ENCODE measurements at regions not wholly inside any gene's neighbourhood (a gene's known extent, or its start where the extent isn't known, plus 50 kb on each side); places are given as distances from the start of the nearest gene placed in this dataset.
"Not testable (repeated sequence)": the region's sequence is repeated elsewhere in the genome, so short reads cannot be mapped to it uniquely, and the experiment has no call there.

GRCh38 chr2:22185251-22185650 lies 1061.5 kb downstream of the TDRD15 start:
- DNase-seq, result no peak

- not testable (repeated sequence) for DNase-seq
These were observed 1062.6 kb downstream of the TDRD15 start for GRCh38 chr2:22186261-22186828.

GRCh38 chr2:22189893-22190480 lies 1066.2 kb downstream of the TDRD15 start:
- no peak for DNase-seq

DNA sequence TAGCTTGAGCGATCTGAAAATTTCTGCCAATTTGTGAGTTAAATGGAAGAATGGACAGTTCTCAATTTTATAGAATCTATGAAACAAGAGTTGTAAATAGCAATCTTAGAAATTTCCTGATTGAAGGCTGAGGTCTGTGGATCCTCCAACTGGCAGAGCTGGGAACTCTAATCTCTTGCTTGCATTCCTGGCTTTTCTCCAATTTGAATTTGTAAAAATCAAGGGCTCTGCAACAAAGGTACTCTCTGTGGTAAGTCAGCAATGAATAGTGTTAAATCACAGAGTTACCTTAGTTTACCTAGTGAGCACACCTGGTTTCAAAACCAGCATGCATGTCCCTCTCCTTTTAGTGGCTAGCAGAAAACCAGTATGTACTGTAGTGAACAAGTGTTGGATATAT lies 1070.5 kb downstream of the TDRD15 start:
- DNase-seq, result no peak

GRCh38 chr2:22196806-22197205 lies 1073.0 kb downstream of the TDRD15 start:
- no peak for DNase-seq

GRCh38 chr2:22198381-22199283 lies 1074.9 kb downstream of the TDRD15 start:
- no peak for DNase-seq

GRCh38 chr2:22199994-22200393 lies 1076.2 kb downstream of the TDRD15 start:
- no peak for DNase-seq

- DNase-seq, result no peak
These were observed 1085.8 kb downstream of the TDRD15 start for GRCh38 chr2:22209545-22209944.

DNA sequence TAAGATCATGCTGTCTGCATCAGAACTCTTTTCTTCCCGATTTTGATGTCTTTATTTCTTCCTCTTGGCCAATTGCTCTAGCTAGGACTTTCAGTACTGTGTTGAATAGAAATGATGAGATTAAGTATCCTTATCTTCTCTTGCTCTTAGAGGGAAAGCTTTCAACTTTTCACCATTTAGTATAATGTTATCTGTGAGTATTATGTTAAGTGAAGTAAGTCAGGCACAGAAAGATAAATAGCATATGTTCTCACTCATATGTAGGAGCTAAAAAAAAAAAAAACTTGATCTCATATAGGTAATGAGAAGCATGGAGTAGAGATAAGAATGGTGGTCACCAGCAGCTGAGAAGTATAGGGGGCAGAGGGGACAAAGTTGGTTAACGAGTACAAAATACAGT lies 1089.5 kb downstream of the TDRD15 start:
- DNase-seq, result no peak

DNA sequence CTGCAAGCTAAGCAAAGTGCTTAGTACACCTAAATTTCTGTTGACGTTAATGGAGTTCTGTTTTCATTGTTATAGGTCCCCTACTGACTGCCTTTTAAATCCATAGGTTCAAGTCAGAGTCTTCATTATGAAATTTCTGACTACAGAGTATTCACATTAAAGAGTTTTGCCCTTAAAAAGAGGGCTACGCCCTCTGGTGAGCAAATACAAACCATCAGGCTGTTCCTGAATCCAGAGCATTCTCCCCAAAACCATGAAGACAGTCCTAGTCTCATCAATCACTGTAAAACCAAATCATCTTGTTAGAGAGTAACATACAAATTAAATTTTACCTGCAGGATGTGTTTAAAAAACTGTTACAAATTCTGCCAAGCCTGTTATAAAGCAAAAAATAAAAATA lies 1091.7 kb downstream of the TDRD15 start:
- DNase-seq, result no peak

- DNase-seq, result no peak
These were observed 1094.1 kb downstream of the TDRD15 start for GRCh38 chr2:22217881-22218280.

DNA sequence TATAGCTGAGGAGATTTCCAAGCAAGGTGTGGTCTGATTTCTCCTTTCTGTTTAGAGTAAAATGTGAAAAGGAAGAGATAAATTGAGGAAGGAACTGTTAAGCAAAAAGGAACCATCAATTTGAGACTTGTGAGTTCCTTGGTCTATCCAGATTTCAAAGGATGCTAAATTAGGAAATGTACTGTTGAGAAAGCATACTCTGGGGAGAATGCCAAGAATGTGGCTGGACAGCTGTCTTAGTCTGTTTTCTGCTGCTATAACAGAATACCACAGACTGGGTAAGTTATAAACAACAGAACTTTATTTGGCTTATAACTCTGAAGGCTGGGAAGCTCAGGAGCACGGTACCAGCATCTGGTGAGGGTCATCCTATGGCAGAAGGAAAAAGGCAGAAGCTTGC lies 1097.2 kb downstream of the TDRD15 start:
- no peak for DNase-seq

DNA sequence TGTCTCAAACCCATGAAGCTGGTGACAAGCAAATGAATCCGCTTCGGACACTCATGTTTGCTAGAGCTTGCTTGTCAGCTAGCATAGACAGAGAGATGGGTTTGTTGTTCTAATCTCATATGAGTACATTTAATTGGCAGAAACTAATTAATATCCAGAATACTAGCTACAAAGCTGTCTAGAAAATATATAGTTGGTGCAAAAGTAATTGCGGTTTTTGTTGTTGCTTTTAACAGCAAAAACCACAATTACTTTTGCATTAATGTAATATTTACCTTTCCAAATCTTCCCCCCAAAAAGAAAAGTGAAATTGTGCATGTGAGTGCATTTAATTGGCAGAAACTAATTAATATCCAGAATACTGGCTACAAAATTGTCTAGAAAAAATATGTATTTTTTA lies 1115.2 kb downstream of the TDRD15 start:
- no peak for DNase-seq

DNA sequence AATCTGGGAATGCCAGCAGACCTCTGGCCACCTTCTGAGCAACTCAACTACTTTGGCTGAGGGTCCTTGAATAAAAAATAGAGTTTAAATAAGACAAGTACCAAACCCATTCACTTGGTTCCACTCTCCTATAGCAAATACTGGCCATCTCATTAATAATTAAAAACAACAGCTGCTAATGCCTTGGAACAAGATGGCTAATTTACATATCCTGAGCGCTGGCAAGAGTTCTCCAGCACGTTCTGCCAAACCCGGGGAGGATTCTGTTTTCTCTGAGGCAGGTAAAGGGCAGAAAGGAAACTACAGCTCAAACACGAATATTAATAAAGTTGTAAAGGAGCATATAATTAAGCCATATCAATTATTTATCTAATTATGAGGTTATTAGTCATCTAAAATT lies 1123.7 kb downstream of the TDRD15 start:
- DNase-seq, result no peak

- no peak for DNase-seq
These were observed 1125.1 kb downstream of the TDRD15 start for GRCh38 chr2:22248851-22249250.

DNA sequence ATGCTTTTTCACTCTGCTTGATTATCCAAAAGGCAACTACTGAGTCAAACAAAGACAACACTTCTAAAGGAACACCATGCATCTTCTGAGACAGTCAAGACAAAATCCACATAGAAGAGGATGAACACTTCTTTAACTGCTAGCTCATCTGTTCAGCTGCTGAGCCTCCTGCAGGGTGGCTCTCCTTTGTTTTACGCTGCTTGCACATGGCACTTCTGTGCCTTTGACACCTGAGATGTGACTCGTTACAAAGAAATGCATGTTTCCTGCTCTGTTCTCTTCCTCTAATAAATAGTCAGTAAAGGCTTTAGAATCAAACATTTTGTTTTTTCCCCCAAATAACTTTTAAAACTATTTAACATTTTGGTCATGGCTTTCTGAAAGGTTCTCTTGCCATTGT lies 1129.4 kb downstream of the TDRD15 start:
- no peak for DNase-seq

DNA sequence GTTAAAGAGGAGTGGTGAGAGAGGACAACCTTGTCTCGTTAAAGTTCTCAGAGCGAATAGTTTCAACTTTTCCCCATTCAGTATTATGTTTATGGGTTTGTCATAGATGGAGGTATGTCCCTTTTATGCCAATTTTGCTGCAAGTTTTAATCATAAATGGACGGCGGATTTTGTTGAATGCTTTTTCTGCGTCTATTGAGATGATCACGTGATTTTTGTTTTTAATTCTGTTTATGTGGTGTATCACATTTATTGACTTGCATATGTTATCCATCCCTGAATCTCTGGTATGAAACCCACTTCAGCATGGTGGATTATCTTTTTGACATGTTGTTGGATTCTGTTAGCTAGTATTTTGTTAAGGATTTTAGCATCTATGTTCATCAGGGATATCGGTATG lies 1123.8 kb upstream of the KLHL29 start:
- DNase-seq, result no peak

- no peak for DNase-seq
These were observed 1114.6 kb upstream of the KLHL29 start for GRCh38 chr2:22270341-22270740.

DNA sequence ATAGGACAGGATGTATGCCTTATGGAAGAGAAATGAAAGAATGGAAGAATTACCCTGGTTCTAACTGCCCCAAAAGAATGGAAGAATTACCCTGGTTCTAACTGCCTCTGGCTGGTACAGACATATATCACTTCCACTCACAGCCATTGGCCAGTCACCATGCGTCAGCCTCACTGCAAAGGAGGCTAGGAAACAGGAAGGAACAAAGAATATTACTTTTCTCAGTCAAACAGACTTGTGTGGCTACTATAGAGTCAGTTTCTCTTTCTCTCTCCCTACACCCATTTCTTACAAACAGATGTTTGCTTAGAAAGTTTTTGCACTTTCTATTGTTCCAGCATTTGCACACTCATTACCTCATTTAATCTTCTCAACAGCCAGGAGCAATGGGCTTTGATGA lies 1111.1 kb upstream of the KLHL29 start:
- no peak for DNase-seq

DNA sequence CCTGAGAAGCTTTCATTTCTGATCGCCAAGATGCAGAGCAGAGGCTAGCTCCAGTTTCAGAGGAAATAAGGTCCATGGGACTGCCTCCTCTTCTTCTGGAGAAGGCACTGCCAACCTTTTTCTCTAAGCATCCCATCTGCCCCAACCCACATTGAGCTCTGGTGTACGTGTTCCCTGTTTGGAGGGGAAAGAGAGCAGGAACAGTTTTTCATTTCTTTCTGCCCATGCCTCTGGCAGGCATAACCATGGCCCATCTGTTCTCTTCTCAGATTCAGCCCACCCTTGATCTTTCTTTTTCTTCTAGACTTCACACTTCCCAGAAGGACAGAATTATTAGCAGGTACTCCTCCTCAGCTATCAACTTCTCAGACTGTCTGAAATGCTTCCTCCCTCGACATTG lies 1110.3 kb upstream of the KLHL29 start:
- DNase-seq, result no peak

GRCh38 chr2:22276696-22277095 lies 1108.3 kb upstream of the KLHL29 start:
- DNase-seq, result no peak

- no peak for DNase-seq
These were observed 1105.4 kb upstream of the KLHL29 start for GRCh38 chr2:22279541-22279940.

DNA sequence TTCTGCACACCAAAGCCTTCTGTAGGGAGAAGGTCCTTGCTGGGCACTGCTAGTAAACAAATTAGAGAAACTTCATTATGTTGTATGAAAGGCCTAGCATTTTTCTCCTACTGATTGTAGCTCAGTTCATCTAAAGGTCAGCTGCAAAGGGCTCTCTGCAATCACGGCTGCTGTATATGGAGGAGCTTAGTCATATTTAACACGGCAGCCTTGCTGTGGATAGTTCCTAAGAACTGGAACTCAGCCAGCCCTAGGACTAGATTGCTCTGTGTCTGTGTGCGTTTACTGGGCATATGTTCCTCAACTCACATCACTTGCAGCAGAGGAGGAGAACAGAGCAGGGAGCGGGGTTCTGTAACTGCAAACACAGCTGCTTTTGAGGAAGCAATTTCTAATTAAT lies 1103.9 kb upstream of the KLHL29 start:
- DNase-seq, result peak; percentile 57

- DNase-seq, result no peak
These were observed 1102.8 kb upstream of the KLHL29 start for GRCh38 chr2:22282220-22282619.
